Kidney capillary endothelial cell (primary cell): ENCODE measurements at regions not wholly inside any gene's neighbourhood (a gene's known extent, or its start where the extent isn't known, plus 50 kb on each side); places are given as distances from the start of the nearest gene placed in this dataset.

Experiments used
- DNase-seq: peaks from one replicate; pipeline ENCODE4 v3.0.0-alpha.2; 2018; ENCODE audit warnings: low spot score

DNA sequence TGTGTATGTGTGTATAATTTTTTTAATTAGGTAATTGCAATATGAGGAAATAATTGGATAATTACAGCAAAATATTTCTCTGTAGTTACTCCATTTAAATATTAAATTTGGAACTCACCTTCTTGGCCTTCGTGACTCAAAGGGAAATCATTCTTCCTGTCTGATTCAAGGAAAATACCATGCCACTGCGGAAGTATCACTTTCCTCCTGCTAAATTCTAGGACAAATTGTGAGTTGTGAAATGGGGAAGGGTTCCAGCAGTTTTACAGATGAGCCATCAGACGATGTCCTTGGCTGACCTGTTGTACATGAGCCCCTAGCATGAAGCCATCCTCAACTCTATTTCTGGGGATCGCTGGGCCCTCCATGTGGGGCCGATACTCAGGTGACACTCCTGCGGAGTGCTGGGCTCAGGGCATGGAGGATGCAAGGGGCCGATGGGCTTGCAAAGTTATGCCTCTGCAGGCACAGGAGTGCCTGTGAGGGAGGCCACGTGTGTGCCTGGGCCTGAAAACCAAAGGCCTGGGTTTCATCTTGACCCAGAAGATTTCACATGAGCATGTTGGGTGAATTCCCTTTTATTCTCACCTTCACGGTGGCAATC, 179.6 kb upstream of the TCERG1L start:
- DNase-seq: no peak

DNA sequence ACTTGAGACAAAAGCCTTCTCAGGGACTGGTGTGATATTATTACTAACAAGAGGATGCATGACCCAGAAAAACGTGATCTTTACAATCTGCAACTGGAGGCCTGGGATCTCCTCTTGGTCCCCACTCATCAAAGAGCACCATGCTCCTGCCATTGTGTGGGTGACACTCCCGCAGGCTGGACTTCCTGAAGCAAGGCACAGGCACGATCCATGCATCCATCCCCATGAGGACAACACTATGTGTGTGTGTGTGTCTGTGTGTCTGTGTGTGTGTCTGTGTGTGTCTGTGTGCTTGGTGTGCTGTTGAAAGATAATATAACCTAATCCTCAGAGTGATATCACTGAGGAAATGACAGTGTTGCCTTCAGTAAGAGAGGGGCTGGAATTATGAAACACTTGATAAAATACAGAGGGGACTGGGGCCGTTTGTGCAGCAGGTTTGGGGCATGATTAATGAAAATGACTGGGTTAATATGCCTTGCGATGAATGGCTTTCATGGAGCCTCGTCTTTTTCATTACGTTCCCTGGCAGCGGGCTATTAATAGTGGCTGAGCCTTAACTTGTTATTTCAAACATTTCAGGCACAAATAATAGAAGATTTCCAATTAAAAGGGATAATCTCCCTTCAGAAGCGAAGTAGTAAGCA, 180.8 kb upstream of the TCERG1L start:
- no peak for DNase-seq

- no peak for DNase-seq
Measured at GRCh38 chr10:131493432-131493831, 181.9 kb upstream of the TCERG1L start.

GRCh38 chr10:131494451-131494850, 182.9 kb upstream of the TCERG1L start:
- DNase-seq: no peak

GRCh38 chr10:131495224-131495623, 183.7 kb upstream of the TCERG1L start:
- DNase-seq: no peak

- no peak for DNase-seq
Measured at GRCh38 chr10:131495892-131496291, 184.4 kb upstream of the TCERG1L start.

DNA sequence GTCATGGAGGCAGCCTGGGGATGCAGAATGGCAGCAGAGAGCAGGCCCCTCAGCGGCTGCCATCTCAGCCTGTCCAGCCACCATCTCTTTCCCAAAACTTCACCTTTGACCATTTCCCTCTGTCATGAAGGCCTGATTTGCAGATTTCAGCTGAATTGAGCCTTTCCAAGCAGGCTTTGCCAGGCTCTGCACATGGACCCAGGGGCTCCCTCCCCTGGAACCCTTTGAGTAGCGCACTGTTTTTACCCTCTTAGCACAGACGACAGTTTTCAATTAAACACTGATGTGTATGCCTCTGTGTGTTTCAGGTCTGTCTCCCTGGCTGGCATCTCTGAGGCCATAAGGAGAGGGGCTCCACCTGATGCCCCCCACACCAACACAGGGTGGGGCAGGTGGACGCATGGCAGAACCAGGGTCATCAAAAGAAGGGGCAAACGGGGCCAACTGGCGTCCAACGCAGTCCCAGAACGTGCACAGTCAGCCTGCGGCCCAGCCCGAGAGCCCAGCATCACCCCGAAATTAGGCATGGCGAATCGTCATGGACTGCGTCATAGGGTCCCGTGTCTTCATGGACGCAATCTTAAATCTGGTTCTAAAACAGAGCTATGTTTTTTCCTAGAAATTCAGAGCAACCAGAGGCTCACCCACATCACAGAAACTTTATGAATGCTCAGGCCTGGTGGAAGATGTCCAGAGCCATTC, 185.0 kb upstream of the TCERG1L start:
- no peak for DNase-seq

- DNase-seq: no peak
Measured at GRCh38 chr10:131499566-131499965, 188.0 kb upstream of the TCERG1L start.

GRCh38 chr10:131500181-131500580, 188.7 kb upstream of the TCERG1L start:
- DNase-seq: no peak

GRCh38 chr10:131500892-131501291, 189.4 kb upstream of the TCERG1L start:
- no peak for DNase-seq

DNA sequence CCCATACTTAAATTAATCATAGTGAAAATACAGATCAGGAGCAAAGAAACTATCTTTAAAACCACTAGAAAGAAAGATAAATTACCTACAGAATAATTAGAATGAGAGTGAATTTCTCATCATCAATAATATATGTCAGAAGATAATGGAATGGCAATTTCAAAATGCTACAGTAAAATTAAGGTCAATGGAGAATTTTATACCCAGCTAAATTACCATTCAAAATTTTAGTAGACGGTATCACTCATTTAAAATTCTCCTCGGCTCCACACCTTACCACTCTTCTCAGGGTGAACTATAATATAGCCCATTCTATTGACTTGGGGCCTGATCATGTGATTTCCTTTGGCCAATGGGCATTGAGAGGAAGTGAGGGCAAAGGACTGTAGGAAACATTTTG, 192.5 kb upstream of the TCERG1L start:
- DNase-seq: no peak

DNA sequence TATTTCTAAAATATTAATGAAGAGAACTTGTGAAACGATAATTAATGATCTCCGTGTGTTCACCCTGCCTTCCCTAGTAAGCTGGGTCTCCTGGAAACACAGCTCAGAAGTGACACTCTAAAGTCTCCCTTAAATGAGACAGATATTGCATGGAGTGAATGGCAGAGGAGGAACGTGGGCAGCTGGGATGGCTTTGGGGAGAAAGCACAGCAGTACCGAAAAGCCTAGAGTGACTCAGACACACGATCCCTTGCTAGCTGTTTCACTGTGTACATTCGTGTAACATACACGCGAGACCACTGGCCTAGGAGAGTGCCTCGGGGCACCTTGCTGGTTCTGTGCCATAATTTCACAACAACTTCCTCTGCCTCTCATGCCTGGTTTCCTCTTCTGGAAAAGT, 199.9 kb upstream of the TCERG1L start:
- no peak for DNase-seq

GRCh38 chr10:131512852-131513251, 201.3 kb upstream of the TCERG1L start:
- no peak for DNase-seq

GRCh38 chr10:131513445-131513844, 201.9 kb upstream of the TCERG1L start:
- no peak for DNase-seq

DNA sequence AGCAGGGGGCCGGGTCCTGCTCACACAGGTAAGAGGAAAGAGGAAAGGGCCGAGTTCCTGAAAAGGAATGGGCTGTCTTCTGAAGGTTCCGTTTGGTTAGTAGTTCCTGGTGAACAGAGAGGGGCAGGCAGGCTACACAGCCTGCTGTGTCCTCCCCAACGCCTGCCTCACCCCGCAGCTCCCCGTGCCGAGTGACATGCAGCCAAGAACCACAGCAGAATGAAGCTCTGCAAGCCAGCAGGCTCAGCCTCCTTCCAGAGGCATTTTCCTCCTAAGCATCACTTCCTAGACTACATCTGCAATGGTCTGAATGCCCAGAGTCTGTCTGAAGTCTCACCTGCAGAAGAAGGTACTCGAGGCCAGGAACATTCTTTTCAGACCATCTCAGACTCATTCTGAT, 202.4 kb upstream of the TCERG1L start:
- no peak for DNase-seq

GRCh38 chr10:131514454-131514853, 202.9 kb upstream of the TCERG1L start:
- DNase-seq: no peak

DNA sequence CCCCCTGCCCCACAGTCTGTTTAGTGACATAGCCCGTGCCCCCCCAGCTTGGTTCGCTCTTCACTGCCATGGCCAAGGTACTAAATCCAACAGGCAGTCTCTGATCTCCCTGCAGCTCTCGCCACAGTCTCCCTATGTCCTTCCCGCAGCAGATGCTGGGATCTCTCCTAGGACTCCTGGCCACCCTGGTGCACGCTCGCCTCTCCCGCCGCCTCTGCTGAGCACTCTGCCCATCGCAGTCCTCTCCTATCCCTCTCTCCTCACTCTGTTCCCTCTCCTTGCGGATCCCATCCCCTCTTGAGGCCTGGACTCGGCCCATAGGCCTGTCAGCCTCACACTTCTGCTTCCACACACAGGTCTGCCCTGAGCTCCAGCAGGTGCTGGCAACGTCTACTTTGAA, 204.8 kb upstream of the TCERG1L start:
- no peak for DNase-seq

DNA sequence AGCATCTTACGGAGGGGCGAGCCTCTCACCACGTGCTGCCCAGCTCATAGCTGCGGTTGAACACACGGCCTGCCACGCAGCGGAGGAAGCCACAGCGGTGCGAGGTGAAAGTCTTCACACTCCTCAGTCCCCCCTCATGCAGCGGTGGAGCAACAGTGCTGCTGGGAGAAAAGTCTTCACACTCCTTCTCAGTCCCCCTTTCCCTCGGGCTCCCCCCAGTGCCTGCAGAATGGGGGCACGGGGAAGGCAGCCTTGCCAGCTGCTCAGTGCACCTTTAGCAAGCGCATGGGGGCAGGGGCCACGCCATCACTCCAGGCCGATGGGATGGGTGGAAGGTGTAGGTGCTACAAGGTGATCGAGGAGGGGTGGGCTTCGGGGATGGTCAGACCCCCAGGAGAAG, 206.3 kb upstream of the TCERG1L start:
- DNase-seq: no peak

DNA sequence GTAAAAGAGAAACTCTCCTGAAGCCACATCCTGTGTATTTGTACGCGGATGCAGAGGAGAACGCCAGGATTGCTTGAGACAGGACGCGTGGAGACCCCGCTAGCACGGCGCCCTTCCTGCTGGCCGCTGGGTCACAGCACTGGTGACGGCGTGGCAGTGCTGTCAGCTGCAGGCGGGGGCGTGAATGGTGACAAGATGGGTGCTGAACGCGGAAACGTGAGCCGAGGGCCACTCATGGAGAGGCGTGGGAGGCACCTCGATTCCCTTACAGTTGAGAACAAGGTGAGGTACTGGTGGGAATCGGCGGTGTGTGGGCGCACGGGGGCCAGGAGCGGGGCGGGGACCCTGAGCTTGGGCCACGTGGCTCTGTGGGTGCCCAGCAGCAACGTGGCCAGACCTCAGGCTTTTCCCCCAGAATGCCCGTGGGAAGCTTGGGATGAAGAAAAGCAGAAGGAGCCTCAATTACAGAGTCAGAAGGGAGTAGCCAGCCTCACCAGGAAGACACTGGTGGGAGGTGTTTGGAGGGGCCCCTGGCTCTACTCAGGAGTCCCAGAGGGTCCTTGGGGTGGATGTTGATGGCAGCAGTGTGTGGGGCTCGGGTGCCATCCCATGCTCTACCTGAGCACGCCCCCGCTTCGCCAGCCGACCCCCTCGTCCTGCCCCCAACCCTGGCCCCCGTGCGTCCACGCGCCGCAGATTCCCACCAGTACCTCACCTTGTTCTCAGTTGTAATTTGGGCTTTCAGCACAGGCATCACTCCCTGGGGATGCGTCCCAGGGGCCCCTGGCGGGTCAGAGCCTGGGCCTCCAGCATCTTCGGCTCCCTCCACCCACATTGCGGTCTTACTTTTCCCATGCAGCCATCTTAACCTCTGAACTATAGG, 208.4 kb upstream of the TCERG1L start:
- no peak for DNase-seq

DNA sequence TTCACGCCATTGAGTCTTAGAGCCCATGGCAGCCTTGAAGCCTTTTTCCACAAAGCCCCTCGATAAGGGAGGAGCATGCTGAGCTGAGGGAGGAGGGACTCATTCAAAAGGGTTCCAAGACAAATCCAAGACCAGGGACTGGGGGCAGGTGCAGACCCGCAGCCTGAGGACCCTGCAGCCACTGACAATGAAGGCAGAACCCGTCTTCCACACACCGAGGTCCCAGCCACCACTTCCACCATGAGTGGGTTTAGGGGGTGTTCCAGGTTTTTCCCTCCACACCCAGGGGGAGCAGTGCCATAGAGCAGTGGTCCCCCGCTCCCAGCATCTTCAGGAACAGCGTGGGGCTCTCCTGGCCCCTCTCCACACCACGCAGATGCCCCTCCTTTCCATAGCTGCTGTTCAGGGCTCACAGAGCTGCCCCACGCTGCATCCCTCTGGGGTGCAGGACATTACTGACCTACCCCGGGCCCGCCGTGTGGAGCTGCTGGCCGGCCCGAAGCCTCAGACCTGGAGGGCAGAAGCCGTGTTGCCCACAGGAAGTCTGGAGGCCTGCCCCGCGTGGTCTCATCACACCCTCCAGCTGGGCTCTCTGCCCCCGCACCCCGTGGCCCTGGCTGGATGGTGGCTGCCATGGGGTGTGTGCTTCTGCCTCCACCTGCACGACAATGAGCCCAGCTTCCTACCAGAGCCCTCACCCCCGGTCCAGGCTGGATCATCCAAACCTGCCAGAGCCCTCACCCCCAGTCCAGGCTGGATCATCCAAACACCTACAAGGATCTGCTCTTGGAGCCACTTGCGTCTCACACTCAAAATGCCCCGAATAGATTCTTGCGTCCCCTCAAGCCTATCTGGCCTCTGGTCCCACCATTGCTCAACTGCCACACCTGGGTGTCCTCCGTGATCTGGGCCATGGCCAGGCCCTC, 220.0 kb upstream of the TCERG1L start:
- DNase-seq: no peak

- DNase-seq: no peak
Measured at GRCh38 chr10:131532291-131532690, 220.8 kb upstream of the TCERG1L start.
